ENCODE measurements at regions not wholly inside any gene's neighbourhood (a gene's known extent, or its start where the extent isn't known, plus 50 kb on each side); places are given as distances from the start of the nearest gene placed in this dataset.
"Not testable (repeated sequence)": the region's sequence is repeated elsewhere in the genome, so short reads cannot be mapped to it uniquely, and the experiment has no call there.

- DNase-seq (ENCODE audit: low read depth in 2 of 2), result no peak
Observed at GRCh38 chr3:15989419-15989818, 185.1 kb upstream of the GALNT15 start.

GRCh38 chr3:15993660-15994059 lies 180.8 kb upstream of the GALNT15 start:
- DNase-seq (ENCODE audit: low read depth in 2 of 2), result not testable (repeated sequence)

- not testable (repeated sequence) for DNase-seq (ENCODE audit: low read depth in 2 of 2)
Observed at GRCh38 chr3:15996496-15996895, 178.0 kb upstream of the GALNT15 start.

- no peak for DNase-seq (ENCODE audit: low read depth in 2 of 2)
Observed at GRCh38 chr3:15997274-15997943, 177.1 kb upstream of the GALNT15 start.

- DNase-seq (ENCODE audit: low read depth in 2 of 2), result no peak
Observed at GRCh38 chr3:15998911-15999310, 175.6 kb upstream of the GALNT15 start.

GRCh38 chr3:16004812-16005211 lies 169.7 kb upstream of the GALNT15 start:
- DNase-seq (ENCODE audit: low read depth in 2 of 2), result no peak

- no peak for DNase-seq (ENCODE audit: low read depth in 2 of 2)
Observed at GRCh38 chr3:16011376-16011775, 163.1 kb upstream of the GALNT15 start.

- no peak for DNase-seq (ENCODE audit: low read depth in 2 of 2)
Observed at GRCh38 chr3:16012086-16012485, 162.4 kb upstream of the GALNT15 start.

- no peak for DNase-seq (ENCODE audit: low read depth in 2 of 2)
Observed at GRCh38 chr3:16013568-16013967, 160.9 kb upstream of the GALNT15 start.

- DNase-seq (ENCODE audit: low read depth in 2 of 2), result not testable (repeated sequence)
Observed at GRCh38 chr3:16021801-16022200, 152.7 kb upstream of the GALNT15 start.

GRCh38 chr3:16023881-16024280 lies 150.6 kb upstream of the GALNT15 start:
- not testable (repeated sequence) for DNase-seq (ENCODE audit: low read depth in 2 of 2)

- DNase-seq (ENCODE audit: low read depth in 2 of 2), result no peak
Observed at GRCh38 chr3:16024548-16024947, 149.9 kb upstream of the GALNT15 start.

- no peak for DNase-seq (ENCODE audit: low read depth in 2 of 2)
Observed at GRCh38 chr3:16026753-16027152, 147.7 kb upstream of the GALNT15 start.

- DNase-seq (ENCODE audit: low read depth in 2 of 2), result no peak
Observed at GRCh38 chr3:16028604-16029003, 145.9 kb upstream of the GALNT15 start.

GRCh38 chr3:16030342-16030741 lies 144.1 kb upstream of the GALNT15 start:
- no peak for DNase-seq (ENCODE audit: low read depth in 2 of 2)

GRCh38 chr3:16031434-16031833 lies 143.0 kb upstream of the GALNT15 start:
- DNase-seq (ENCODE audit: low read depth in 2 of 2), result no peak

GRCh38 chr3:16033889-16034687 lies 140.4 kb upstream of the GALNT15 start:
- no peak for DNase-seq (ENCODE audit: low read depth in 2 of 2)

- no peak for DNase-seq (ENCODE audit: low read depth in 2 of 2)
Observed at GRCh38 chr3:16040991-16041390, 133.5 kb upstream of the GALNT15 start.

- peak; percentile 2 to 8 for DNase-seq (ENCODE audit: low read depth in 2 of 2)
Observed at GRCh38 chr3:16048435-16049318, 125.8 kb upstream of the GALNT15 start.

- DNase-seq (ENCODE audit: low read depth in 2 of 2), result no peak
Observed at GRCh38 chr3:16050641-16051467, 123.6 kb upstream of the GALNT15 start.

- no peak for DNase-seq (ENCODE audit: low read depth in 2 of 2)
Observed at GRCh38 chr3:16051691-16052090, 122.8 kb upstream of the GALNT15 start.

Measured in stimulated activated CD4-positive, alpha-beta T cell treated with anti-CD3 and anti-CD28 coated beads, Interleukin-1b, Interleukin-23, amount 100 ng/mL, for 4 hours (primary cell).